ENCODE measurements at regions not wholly inside any gene's neighbourhood (a gene's known extent, or its start where the extent isn't known, plus 50 kb on each side); places are given as distances from the start of the nearest gene placed in this dataset.

DNA sequence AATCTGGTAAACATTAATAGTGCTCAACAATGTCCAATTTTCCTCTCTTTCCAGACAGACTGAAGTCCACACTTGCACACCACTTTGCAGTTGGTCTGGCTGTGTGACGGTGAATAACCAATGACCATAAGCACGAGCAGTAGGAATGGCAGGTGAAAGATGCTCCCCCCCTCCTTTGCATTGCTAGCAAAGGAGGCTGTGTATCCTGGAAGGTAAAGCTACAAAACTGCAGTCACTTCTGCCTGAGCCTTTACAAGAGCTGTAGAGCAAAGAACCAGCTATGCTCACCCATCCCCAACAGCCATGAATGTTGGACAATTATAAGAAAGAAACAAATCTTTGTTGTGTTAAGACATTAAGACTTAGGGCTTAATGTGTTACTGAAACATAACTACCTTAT, 178.0 kb downstream of the IPMK start:
- Histone ChIP-seq H3K4ac (ENCODE audit: low read depth, low read length) (no peak overlapping the region), H2BK5ac (ENCODE audit: low read depth, low read length, poor library complexity) (no peak overlapping the region), H3K4me3 (ENCODE audit: low read depth, low read length) (no peak overlapping the region), H3K4me2 (ENCODE audit: low read length) (no peak overlapping the region), H2AK5ac (ENCODE audit: low read length) (no peak overlapping the region), H3K27me3 (ENCODE audit: insufficient read depth, low read length) (no peaks in the 10 kb centered on the region), H3K14ac (ENCODE audit: low read length) (no peak overlapping the region), H2AFZ (ENCODE audit: insufficient read depth, low read length, poor library complexity) (no peak overlapping the region), H3K36me3 (ENCODE audit: control insufficient read depth in 1 of 2, insufficient read depth in 2 of 2, low read length in 2 of 2) (no peaks in the 10 kb centered on the region), H2BK120ac (ENCODE audit: insufficient read depth, low read length, poor library complexity) (no peak overlapping the region), H4K91ac (ENCODE audit: low read depth, low read length) (no peak overlapping the region), H4K8ac (ENCODE audit: low read depth, low read length) (no peak overlapping the region), H3K9me3 (ENCODE audit: insufficient read depth, low read depth, low read length) (no peaks in the 10 kb centered on the region), H3K79me1 (ENCODE audit: low read length) (no peaks in the 10 kb centered on the region), H3K4me1 (ENCODE audit: control insufficient read depth in 1 of 2, insufficient read depth in 2 of 2, low read length in 2 of 2) (no peaks in the 10 kb centered on the region), H3K27ac (ENCODE audit: low read depth, low read length) (no peak overlapping the region), H3K9ac (ENCODE audit: low read length) (no peak overlapping the region), H3K18ac (ENCODE audit: low read length) (no peak overlapping the region), H4K12ac (ENCODE audit: low read depth, low read length) (no peak overlapping the region), H3K23ac (ENCODE audit: low read length) (no peak overlapping the region), H2BK12ac (ENCODE audit: low read length) (no peak overlapping the region), H3K79me2 (ENCODE audit: control insufficient read depth, insufficient read depth, low read length, poor library complexity) (no peaks in the 10 kb centered on the region)
- WGBS (ENCODE audit: extremely low coverage, insufficient coverage, insufficient read length) = no CpG with 5 or more reads among the region's 2 CpGs
- DNase-seq = no peak

GRCh38 chr10:58087896-58088295, 179.8 kb downstream of the IPMK start:
- H2BK120ac ChIP-seq (ENCODE audit: insufficient read depth, low read length, poor library complexity) = no peak overlapping the region
- H4K8ac ChIP-seq (ENCODE audit: low read depth, low read length) = no peak overlapping the region
- no peak overlapping the region for H2AK5ac ChIP-seq (ENCODE audit: low read length)
- DNase-seq = no peak
- no peak overlapping the region for H3K27ac ChIP-seq (ENCODE audit: low read depth, low read length)
- H3K4me2 ChIP-seq (ENCODE audit: low read length) = no peak overlapping the region
- no peak overlapping the region for H2BK12ac ChIP-seq (ENCODE audit: low read length)
- no peak overlapping the region for H3K4ac ChIP-seq (ENCODE audit: low read depth, low read length)
- H3K79me1 ChIP-seq (ENCODE audit: low read length) = no peaks in the 10 kb centered on the region
- H2AFZ ChIP-seq (ENCODE audit: insufficient read depth, low read length, poor library complexity) = no peak overlapping the region
- H3K23ac ChIP-seq (ENCODE audit: low read length) = no peak overlapping the region
- no peak overlapping the region for H4K91ac ChIP-seq (ENCODE audit: low read depth, low read length)
- no peak overlapping the region for H3K4me3 ChIP-seq (ENCODE audit: low read depth, low read length)
- H4K12ac ChIP-seq (ENCODE audit: low read depth, low read length) = no peak overlapping the region
- no peaks in the 10 kb centered on the region for H3K4me1 ChIP-seq (ENCODE audit: control insufficient read depth in 1 of 2, insufficient read depth in 2 of 2, low read length in 2 of 2)
- no peaks in the 10 kb centered on the region for H3K36me3 ChIP-seq (ENCODE audit: control insufficient read depth in 1 of 2, insufficient read depth in 2 of 2, low read length in 2 of 2)
- no peak overlapping the region for H2BK5ac ChIP-seq (ENCODE audit: low read depth, low read length, poor library complexity)
- no peak overlapping the region for H3K18ac ChIP-seq (ENCODE audit: low read length)
- H3K9ac ChIP-seq (ENCODE audit: low read length) = no peak overlapping the region
- H3K14ac ChIP-seq (ENCODE audit: low read length) = no peak overlapping the region
- H3K79me2 ChIP-seq (ENCODE audit: control insufficient read depth, insufficient read depth, low read length, poor library complexity) = no peaks in the 10 kb centered on the region
- H3K27me3 ChIP-seq (ENCODE audit: insufficient read depth, low read length) = no peaks in the 10 kb centered on the region
- no peaks in the 10 kb centered on the region for H3K9me3 ChIP-seq (ENCODE audit: insufficient read depth, low read depth, low read length)

DNA sequence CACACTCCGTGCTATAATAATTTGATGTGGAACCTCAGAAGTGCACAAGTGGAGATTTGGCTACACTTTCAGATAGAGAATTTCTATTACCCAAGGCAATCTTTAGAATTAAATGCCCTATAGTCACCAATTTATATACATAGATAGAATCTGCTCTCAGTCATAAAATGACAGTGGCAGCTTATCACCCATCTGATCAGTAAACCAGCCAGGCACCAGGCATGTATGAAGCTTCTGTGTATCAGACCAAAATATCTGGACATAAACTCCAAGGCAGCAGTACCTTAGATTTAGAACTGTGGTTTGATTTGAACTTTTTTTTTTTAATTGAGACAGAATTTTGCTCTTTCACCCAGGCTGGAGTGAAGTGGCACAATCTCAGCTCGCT, 180.9 kb downstream of the IPMK start:
- Histone ChIP-seq H2AFZ (ENCODE audit: insufficient read depth, low read length, poor library complexity) (no peak overlapping the region), H2BK120ac (ENCODE audit: insufficient read depth, low read length, poor library complexity) (no peak overlapping the region), H3K27ac (ENCODE audit: low read depth, low read length) (no peak overlapping the region), H3K4me2 (ENCODE audit: low read length) (no peak overlapping the region), H3K36me3 (ENCODE audit: control insufficient read depth in 1 of 2, insufficient read depth in 2 of 2, low read length in 2 of 2) (no peaks in the 10 kb centered on the region), H3K23ac (ENCODE audit: low read length) (no peak overlapping the region), H4K12ac (ENCODE audit: low read depth, low read length) (no peak overlapping the region), H3K14ac (ENCODE audit: low read length) (no peak overlapping the region), H3K79me2 (ENCODE audit: control insufficient read depth, insufficient read depth, low read length, poor library complexity) (no peaks in the 10 kb centered on the region), H3K18ac (ENCODE audit: low read length) (no peak overlapping the region), H3K4me3 (ENCODE audit: low read depth, low read length) (no peak overlapping the region), H3K4ac (ENCODE audit: low read depth, low read length) (no peak overlapping the region), H3K9me3 (ENCODE audit: insufficient read depth, low read depth, low read length) (no peaks in the 10 kb centered on the region), H2BK5ac (ENCODE audit: low read depth, low read length, poor library complexity) (no peak overlapping the region), H4K91ac (ENCODE audit: low read depth, low read length) (no peak overlapping the region), H3K4me1 (ENCODE audit: control insufficient read depth in 1 of 2, insufficient read depth in 2 of 2, low read length in 2 of 2) (no peaks in the 10 kb centered on the region), H3K79me1 (ENCODE audit: low read length) (no peaks in the 10 kb centered on the region), H2BK12ac (ENCODE audit: low read length) (no peak overlapping the region), H3K27me3 (ENCODE audit: insufficient read depth, low read length) (no peaks in the 10 kb centered on the region), H3K9ac (ENCODE audit: low read length) (no peak overlapping the region), H2AK5ac (ENCODE audit: low read length) (no peak overlapping the region), H4K8ac (ENCODE audit: low read depth, low read length) (no peak overlapping the region)
- no peak for DNase-seq
- WGBS (ENCODE audit: extremely low coverage, insufficient coverage, insufficient read length) = no CpG with 5 or more reads among the region's 2 CpGs

GRCh38 chr10:58086144-58086762, 181.4 kb downstream of the IPMK start:
- Histone ChIP-seq H2BK12ac (ENCODE audit: low read length) (no peak overlapping the region), H4K8ac (ENCODE audit: low read depth, low read length) (no peak overlapping the region), H3K27me3 (ENCODE audit: insufficient read depth, low read length) (no peaks in the 10 kb centered on the region), H2BK5ac (ENCODE audit: low read depth, low read length, poor library complexity) (no peak overlapping the region), H4K12ac (ENCODE audit: low read depth, low read length) (no peak overlapping the region), H4K91ac (ENCODE audit: low read depth, low read length) (no peak overlapping the region), H3K9ac (ENCODE audit: low read length) (no peak overlapping the region), H2AK5ac (ENCODE audit: low read length) (no peak overlapping the region), H3K4me3 (ENCODE audit: low read depth, low read length) (no peak overlapping the region), H3K23ac (ENCODE audit: low read length) (no peak overlapping the region), H3K36me3 (ENCODE audit: control insufficient read depth in 1 of 2, insufficient read depth in 2 of 2, low read length in 2 of 2) (no peaks in the 10 kb centered on the region), H2AFZ (ENCODE audit: insufficient read depth, low read length, poor library complexity) (no peak overlapping the region), H3K79me2 (ENCODE audit: control insufficient read depth, insufficient read depth, low read length, poor library complexity) (no peaks in the 10 kb centered on the region), H3K14ac (ENCODE audit: low read length) (no peak overlapping the region), H2BK120ac (ENCODE audit: insufficient read depth, low read length, poor library complexity) (no peak overlapping the region), H3K79me1 (ENCODE audit: low read length) (no peaks in the 10 kb centered on the region), H3K4me2 (ENCODE audit: low read length) (no peak overlapping the region), H3K4ac (ENCODE audit: low read depth, low read length) (no peak overlapping the region), H3K4me1 (ENCODE audit: control insufficient read depth in 1 of 2, insufficient read depth in 2 of 2, low read length in 2 of 2) (no peaks in the 10 kb centered on the region), H3K9me3 (ENCODE audit: insufficient read depth, low read depth, low read length) (no peaks in the 10 kb centered on the region), H3K27ac (ENCODE audit: low read depth, low read length) (no peak overlapping the region), H3K18ac (ENCODE audit: low read length) (no peak overlapping the region)
- WGBS (ENCODE audit: extremely low coverage, insufficient coverage, insufficient read length) = no CpG with 5 or more reads among the region's 2 CpGs
- no peak for DNase-seq

All from trophoblast cell (in vitro differentiated cells and primary cell).